HT-29 (cell line): ENCODE measurements at regions not wholly inside any gene's neighbourhood (a gene's known extent, or its start where the extent isn't known, plus 50 kb on each side); places are given as distances from the start of the nearest gene placed in this dataset.

Experiments
- DNase-seq: peaks from one replicate; pipeline ENCODE4 v3.0.0-alpha.2; 2015; ENCODE audit warnings: low spot score

- DNase-seq = no peak
These were observed 324.4 kb upstream of the ZNF32 start for GRCh38 chr10:43972976-43973647.

DNA sequence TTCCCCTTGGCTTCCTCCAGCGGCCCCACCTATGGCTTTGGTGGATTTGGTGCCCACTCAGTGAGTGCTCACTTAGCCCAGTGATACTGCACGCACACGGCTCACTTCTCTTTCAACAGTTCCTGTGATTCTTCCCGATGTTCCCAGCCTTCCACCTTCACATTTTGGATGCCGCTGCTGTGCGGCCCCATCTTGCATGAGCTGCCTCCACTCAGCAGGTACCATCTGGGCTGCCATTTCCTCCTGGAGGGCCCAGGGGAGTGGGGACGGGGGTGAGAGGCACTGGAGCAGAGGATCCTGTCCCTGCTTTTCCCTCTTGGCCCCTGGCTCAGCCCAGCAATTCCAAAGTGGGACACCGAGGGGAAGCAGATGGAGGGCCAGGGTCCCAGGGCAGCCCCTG lies 323.3 kb upstream of the ZNF32 start:
- DNase-seq = no peak

- no peak for DNase-seq
These were observed 322.6 kb upstream of the ZNF32 start for GRCh38 chr10:43971306-43971705.

DNA sequence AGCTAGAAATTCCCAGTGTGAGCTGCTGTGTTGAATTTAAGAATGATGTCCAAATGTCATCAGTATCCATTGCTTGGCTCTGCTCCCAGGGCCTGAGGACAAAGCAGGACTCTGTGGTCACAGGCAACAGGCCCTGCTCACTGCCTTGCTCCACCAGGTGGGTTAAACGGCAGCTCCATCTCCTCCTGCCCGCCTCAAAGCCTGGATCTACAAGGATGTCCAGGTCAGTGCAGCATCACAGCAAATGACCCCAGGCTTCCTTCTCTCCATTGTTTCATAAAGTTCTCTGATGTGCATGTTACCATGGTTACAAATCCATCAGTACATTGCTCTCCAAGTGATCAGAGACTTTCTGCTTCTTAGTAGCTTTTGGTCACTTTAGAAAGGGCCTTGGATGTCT lies 322.0 kb upstream of the ZNF32 start:
- no peak for DNase-seq

DNA sequence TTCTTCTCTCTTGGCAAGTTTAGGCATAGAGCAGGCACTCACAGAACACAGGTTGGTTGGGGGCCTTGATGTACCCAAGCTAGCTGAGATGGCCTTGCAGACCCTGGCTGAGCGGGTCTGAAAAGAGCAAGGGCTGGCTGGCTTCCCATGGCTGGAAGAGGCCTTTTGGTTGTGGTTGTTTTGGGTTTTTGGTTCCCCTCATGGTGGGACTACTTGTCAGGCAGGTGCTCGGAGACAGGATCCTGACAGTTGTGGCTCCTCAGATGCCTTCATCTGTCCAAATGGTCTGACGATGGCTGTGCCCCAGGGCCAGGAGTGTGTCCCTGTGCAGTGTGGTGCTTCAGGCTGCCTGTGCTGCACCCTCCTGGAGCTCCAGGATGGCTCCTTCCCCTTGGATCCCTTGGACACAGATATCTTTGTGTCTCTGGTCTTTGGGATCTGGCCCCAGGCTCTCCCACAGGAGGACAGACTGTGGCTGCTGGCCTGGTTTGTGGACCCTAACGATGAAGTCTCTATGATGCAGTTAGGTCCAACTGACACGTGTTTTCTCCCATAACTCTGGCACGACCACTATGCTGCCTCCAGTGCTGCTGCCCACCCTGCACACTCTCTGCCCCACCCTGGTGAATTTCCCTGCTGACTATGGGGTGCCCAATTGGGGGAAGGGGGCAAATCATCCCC lies 321.5 kb upstream of the ZNF32 start:
- no peak for DNase-seq

- DNase-seq = no peak
These were observed 320.8 kb upstream of the ZNF32 start for GRCh38 chr10:43969506-43969905.

DNA sequence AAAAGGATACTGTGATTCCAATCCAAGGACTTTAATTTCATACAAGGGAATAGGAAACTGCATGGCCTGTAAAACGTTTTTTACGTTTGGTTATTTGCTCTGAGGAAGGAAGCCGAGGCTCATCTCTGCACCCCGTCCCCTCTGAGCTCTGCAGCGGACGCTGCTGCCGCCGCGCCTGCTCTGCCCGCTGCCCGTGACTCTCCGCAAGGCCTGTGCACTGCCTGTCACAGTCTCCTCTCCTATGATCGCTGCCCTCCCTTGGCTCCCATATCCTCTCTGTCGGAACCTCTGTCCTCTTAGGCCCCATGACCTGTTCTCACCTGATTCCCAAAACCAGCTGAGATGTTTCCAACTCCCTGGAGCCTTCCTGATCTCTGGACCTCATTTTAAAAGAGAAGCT lies 320.3 kb upstream of the ZNF32 start:
- no peak for DNase-seq

GRCh38 chr10:43968076-43968475 lies 319.4 kb upstream of the ZNF32 start:
- no peak for DNase-seq

- no peak for DNase-seq
These were observed 317.9 kb upstream of the ZNF32 start for GRCh38 chr10:43966571-43966965.

- no peak for DNase-seq
These were observed 317.4 kb upstream of the ZNF32 start for GRCh38 chr10:43965918-43966570.

DNA sequence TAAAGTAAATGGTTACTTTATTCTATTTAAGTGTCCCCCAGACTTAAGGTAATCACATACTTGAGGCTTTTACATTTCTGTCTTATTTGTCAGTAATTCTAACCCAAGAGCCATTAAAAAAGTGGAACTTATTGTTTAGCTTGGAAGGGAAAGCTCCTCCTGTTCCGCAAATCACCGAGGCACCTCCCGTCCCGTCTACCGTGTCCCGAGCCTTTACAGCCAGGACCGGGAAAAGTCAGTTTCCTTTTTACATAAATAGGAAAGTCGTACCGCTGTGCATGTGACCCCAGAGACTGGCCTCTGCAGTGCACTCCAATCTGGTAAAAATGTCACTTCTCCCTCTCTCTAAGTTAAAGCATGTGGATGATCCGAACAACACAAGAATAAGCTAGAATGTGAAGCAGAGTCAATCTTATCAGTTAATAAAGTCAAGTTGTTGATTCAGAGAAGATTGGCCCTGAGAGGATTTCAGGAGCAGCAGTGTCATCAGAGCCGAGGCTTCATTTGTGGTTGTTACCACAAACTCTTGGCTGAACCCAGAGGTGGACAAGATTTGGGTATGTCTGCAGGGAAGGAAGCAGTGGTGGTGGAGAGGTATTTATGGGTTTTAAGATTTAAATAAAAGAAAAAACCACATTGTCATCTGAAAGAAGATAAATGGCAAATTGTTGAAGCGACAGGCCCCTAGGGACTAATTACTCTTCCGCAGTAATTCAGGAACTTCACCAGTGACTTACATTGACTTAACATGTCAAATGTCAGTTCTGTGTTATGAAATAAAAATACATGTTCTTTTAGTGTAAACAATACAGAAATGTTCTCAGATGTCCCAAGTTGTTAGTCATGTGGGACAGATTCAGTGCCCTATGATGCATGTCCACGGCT lies 316.6 kb upstream of the ZNF32 start:
- no peak for DNase-seq

DNA sequence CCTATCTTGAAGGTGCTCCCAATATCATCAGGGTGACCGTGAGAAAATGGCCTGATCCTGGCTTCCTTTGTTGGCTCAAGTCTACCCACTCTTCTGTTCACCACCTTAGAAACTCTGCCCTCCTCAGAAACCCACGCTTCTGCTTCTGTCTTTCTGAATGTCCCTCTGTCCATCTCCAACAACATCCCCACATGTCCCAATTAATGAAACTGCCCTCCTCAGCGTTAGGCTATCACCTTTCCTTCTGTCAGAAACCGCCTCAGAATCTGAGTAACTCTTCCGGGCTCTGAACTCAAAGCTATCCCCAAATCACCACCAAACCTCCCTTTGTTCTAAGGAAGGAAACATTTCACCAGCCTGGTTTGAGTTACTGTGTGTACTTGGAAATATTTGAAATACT lies 315.8 kb upstream of the ZNF32 start:
- DNase-seq = no peak

DNA sequence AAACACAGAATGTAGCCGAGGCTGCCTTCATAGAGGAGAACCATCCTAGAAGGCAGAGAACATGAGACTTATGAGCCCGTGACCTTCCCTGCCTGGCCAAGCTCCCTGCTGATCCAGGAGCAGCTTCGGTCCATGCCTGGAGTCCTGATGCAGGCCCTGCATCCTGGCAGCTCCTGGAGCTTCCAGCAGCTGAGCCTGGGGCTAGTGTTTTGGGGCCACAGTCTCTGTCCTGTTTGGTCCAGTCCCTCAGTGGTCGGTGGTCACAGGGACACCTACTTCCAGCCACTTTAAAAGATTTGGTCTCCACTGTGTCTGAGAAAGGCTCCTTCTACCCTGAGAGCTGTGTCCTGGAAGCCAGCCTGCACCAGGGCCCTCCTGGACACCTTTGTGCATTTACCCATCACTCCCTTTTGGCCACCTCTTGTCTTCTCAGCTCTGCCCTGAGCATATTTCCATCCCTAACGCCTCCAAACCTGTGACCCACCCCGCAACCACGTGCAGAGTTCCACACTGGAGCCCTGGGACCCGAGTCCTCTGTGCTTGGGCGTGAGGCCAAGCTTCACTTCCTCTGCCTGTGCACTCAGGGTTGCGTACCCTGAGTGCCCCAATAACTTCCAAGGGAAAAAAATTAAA lies 315.2 kb upstream of the ZNF32 start:
- no peak for DNase-seq

DNA sequence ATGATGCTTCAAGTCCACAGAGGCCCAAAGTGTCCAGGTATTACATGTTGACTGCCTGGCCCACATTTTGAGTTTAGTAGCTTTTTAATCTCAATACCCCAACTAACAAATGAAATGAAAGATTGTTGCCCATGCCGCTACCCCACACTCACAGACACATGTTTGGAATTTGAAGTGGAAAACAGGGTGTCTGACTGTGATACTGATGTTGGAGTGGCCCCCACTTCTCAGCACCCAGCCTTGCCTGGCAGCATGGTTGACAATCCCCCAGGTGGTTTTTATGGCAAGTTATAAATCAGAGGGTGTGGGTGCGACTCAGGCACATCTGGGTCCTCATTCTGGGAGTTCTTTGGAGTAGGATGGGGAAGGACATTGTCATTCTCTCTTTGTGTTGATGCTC lies 314.7 kb upstream of the ZNF32 start:
- DNase-seq = no peak

- DNase-seq = no peak
These were observed 313.9 kb upstream of the ZNF32 start for GRCh38 chr10:43962346-43963191.

DNA sequence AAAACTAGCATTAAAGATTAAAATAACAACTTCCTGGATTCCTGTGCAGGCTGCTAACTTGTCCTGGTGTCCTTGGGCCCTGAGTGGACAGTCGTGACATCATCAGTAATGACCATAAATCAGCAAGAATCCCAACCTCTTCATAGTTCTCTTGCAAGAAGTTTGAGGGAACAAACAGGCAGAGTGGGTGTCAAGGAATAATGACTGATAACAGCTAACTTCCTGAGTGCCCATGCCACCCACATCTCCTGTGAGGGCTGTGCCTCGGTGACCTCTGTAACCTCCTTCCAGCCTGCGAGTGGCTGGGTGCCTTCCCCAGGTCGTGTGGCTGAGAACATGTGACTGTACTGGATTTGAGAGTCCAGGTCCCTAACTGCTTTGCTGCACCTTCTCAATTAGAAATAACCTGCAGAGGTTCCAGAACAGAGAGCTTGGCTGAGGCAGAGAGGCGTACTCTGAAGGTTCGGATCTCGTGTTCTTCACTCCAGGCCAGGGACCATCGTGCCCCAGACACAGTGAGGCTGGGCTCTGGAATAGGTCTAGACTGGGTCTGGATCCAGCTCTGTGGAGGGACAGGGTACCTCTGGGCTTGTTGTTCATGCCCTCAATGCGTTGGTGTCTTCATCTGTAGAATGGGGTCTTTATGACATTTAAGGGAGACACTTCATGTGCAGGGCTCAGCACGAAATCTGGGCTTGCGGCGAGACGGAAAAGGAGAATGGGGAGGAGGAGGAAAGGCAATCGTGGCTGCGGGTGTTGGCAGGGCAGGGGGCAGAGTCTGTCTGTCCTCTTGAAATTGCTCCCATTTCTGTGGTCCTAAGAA lies 313.1 kb upstream of the ZNF32 start:
- no peak for DNase-seq

- DNase-seq = no peak
These were observed 312.3 kb upstream of the ZNF32 start for GRCh38 chr10:43960981-43961380.

DNA sequence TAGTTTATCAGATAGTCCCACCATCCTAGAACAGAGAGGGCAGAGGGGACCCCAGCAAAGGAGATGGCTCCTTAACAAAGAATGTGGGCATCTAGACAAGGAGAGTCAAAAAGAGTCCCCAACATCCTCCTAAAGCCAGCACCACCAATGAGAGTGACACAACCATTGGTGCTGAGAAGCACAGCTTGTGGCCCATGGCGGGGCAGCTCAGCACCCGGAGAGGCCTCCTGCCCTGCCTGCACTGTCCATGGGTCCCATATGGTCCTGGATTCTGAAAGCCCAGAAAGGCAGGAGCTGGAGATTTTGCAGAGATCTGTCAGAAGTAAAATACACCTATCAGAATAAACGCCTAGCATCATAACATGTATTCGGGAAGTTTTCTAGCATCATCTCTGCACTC lies 311.8 kb upstream of the ZNF32 start:
- no peak for DNase-seq

- DNase-seq = no peak
These were observed 311.4 kb upstream of the ZNF32 start for GRCh38 chr10:43960135-43960415.
